CD4-positive, alpha-beta T cell (primary cell): ENCODE measurements at regions not wholly inside any gene's neighbourhood (a gene's known extent, or its start where the extent isn't known, plus 50 kb on each side); places are given as distances from the start of the nearest gene placed in this dataset.

Experiments used
- ATAC-seq: fragments of 200-7000 bp; cut with Tn5 transposase; one replicate; pipeline ENCODE4 v1.10.0; 2022; ENCODE audit warnings: mild to moderate bottlenecking; ENCODE audit not compliant: poor library complexity
- CTCF ChIA-PET: fragments of 350-600 bp; sonication (Branson Sonifier 250); formaldehyde crosslinking; loops from one replicate; lab custom pipeline; 2021; ENCODE audit warnings: antibody characterized with exemption, inconsistent platforms; lab: Charles Lee
- POLR2A ChIA-PET: fragments of 350-600 bp; sonication (Branson Sonifier 250); formaldehyde crosslinking; loops from one replicate; lab custom pipeline; 2021; ENCODE audit warnings: antibody characterized with exemption, inconsistent platforms; lab: Charles Lee
- DNase-seq, 14 experiments: peaks; one replicate each; pipeline ENCODE4 v3.0.0-alpha.2; 2013 to 2020; ENCODE audit warnings: mixed read lengths in 2 of 14
- H3K27ac ChIP-seq, 2 donors: one replicate each; pipeline versions ENCODE4 v1.5.1 to v1.7.0; 2013; ENCODE audit warnings: low read length in 2 of 2, low read depth in 1 of 2, mild to moderate bottlenecking in 1 of 2
- H3K27me3 ChIP-seq, 2 experiments: 1 replicate in 1 of 2; 2 replicates in 1 of 2; pipeline versions ENCODE4 v1.6.1 to v1.7.0; 2013; ENCODE audit warnings: low read length in 2 of 2, control low read depth in 1 of 2, mild to moderate bottlenecking in 1 of 2, moderate library complexity in 1 of 2; ENCODE audit not compliant: insufficient read depth in 2 of 2, control insufficient read depth in 1 of 2
- H3K36me3 ChIP-seq: one replicate; pipeline ENCODE4 v1.6.1; 2013; ENCODE audit warnings: low read length, control low read depth; ENCODE audit not compliant: insufficient read depth
- H3K4me1 ChIP-seq: one replicate; pipeline ENCODE4 v1.6.1; 2013; ENCODE audit warnings: low read length, control low read depth; ENCODE audit not compliant: insufficient read depth
- H3K4me3 ChIP-seq: one replicate; pipeline ENCODE4 v1.5.1; 2013; ENCODE audit warnings: mild to moderate bottlenecking, low read length, moderate library complexity
- H3K9me3 ChIP-seq, 2 experiments: 1 replicate in 1 of 2; 2 replicates in 1 of 2; pipeline versions ENCODE4 v1.6.1 to v1.7.0; 2013; ENCODE audit warnings: low read length in 2 of 2, mild to moderate bottlenecking in 2 of 2, control low read depth in 1 of 2, moderate library complexity in 1 of 2; ENCODE audit not compliant: control insufficient read depth in 1 of 2, insufficient read depth in 1 of 2
- H3K27ac Mint-ChIP-seq: one replicate; pipeline ENCODE4 v1.8.0; 2020; ENCODE audit warnings: mixed read lengths
- H3K27me3 Mint-ChIP-seq: one replicate; pipeline ENCODE4 v1.8.0; 2021; ENCODE audit warnings: mixed read lengths
- H3K36me3 Mint-ChIP-seq: one replicate; pipeline ENCODE4 v1.8.0; 2021; ENCODE audit warnings: low read depth, mixed read lengths
- H3K4me1 Mint-ChIP-seq: one replicate; pipeline ENCODE4 v1.8.0; 2021; ENCODE audit warnings: low read depth, mixed read lengths
- H3K4me3 Mint-ChIP-seq: one replicate; pipeline ENCODE4 v1.8.0; 2020; ENCODE audit warnings: mild to moderate bottlenecking, mixed read lengths
- H3K9me3 Mint-ChIP-seq: one replicate; pipeline ENCODE4 v1.8.0; 2020; ENCODE audit warnings: mixed read lengths
- intact Hi-C, 2 experiments: fragments of 100-400 bp; cut with DNase I in 1 of 2; cut with micrococcal nuclease in 1 of 2; formaldehyde crosslinking; loops; one replicate each; pipeline versions ENCODE4 v1.15.1 to v1.9.0; 2023 to 2025; cut with DNase I, micrococcal nuclease
- TF ChIP-seq, protein P1 (sequence below): fragments of 200-600 bp; IDR thresholded peaks from one replicate; pipeline ENCODE4 v1.8.0; 2022; ENCODE audit warnings: antibody characterized with exemption, mild to moderate bottlenecking

- Histone ChIP-seq H3K9me3 (peaks cover 0 to 6% of the 10 kb centered on the region in 2 experiments), H3K27me3 (no peaks in the 10 kb centered on the region), H3K27ac (no peak overlapping the region), H3K36me3 (no peaks in the 10 kb centered on the region), H3K4me1 (no peaks in the 10 kb centered on the region), H3K4me3 (no peak overlapping the region)
- intact Hi-C loops: loop anchor here in 1 of 2 experiments (1.0 kb wide), 1 partner anchor 11 kb away; no protein-coding TSS in a partner anchor
- Mint-ChIP-seq H3K4me1 (no peaks in the 10 kb centered on the region), H3K36me3 (no peaks in the 10 kb centered on the region), H3K27ac (no peak overlapping the region), H3K9me3 (no peaks in the 10 kb centered on the region), H3K4me3 (no peak overlapping the region), H3K27me3 (no peaks in the 10 kb centered on the region)
- DNase-seq: no peak
- POLR2A ChIA-PET: no interaction called here
- ATAC-seq: no peak
- TF ChIP-seq, protein P1, sequence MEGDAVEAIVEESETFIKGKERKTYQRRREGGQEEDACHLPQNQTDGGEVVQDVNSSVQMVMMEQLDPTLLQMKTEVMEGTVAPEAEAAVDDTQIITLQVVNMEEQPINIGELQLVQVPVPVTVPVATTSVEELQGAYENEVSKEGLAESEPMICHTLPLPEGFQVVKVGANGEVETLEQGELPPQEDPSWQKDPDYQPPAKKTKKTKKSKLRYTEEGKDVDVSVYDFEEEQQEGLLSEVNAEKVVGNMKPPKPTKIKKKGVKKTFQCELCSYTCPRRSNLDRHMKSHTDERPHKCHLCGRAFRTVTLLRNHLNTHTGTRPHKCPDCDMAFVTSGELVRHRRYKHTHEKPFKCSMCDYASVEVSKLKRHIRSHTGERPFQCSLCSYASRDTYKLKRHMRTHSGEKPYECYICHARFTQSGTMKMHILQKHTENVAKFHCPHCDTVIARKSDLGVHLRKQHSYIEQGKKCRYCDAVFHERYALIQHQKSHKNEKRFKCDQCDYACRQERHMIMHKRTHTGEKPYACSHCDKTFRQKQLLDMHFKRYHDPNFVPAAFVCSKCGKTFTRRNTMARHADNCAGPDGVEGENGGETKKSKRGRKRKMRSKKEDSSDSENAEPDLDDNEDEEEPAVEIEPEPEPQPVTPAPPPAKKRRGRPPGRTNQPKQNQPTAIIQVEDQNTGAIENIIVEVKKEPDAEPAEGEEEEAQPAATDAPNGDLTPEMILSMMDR: no peak
- CTCF ChIA-PET: no interaction called here
These were observed 165.0 kb upstream of the ZNF462 start for GRCh38 chr9:106697750-106698502.

DNA sequence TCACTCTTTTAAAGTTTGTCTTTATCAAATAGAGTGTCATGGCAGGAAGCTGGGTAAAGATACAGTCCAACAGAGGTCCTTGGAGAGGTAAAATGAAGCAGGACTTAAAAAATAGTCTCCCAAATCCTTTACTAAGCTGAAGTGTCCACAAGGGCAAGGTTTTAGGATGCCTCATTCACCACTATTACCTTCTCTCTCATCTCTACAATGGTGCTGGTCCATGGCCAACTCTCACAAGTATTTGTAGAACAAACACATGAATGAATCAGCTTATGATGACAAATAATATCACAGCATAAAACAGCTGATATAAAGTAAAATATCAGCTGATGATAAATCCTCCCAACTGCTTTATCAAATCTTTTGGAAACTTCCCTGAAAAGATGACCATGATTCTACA is 162.3 kb upstream of the ZNF462 start:
- TF ChIP-seq, protein P1: no peak
- no peak overlapping the region for H3K27ac Mint-ChIP-seq
- DNase-seq (no peak), ATAC-seq (no peak)
- no peaks in the 10 kb centered on the region for H3K27me3 Mint-ChIP-seq
- peaks cover 3% of the 10 kb centered on the region for H3K9me3 Mint-ChIP-seq
- Histone ChIP-seq H3K4me1 (no peaks in the 10 kb centered on the region), H3K4me3 (no peak overlapping the region), H3K27ac (no peak overlapping the region), H3K36me3 (no peaks in the 10 kb centered on the region), H3K27me3 (no peaks in the 10 kb centered on the region), H3K9me3 (peaks cover 0 to 6% of the 10 kb centered on the region in 2 experiments)
- no peaks in the 10 kb centered on the region for H3K4me1 Mint-ChIP-seq
- CTCF ChIA-PET: no interaction called here
- H3K36me3 Mint-ChIP-seq: no peaks in the 10 kb centered on the region
- POLR2A ChIA-PET: no interaction called here
- no peak overlapping the region for H3K4me3 Mint-ChIP-seq
- intact Hi-C loops: no loop called here

- Histone ChIP-seq H3K4me1 (no peaks in the 10 kb centered on the region), H3K9me3 (peaks cover 0 to 6% of the 10 kb centered on the region in 2 experiments), H3K27me3 (no peaks in the 10 kb centered on the region), H3K4me3 (no peak overlapping the region), H3K36me3 (no peaks in the 10 kb centered on the region), H3K27ac (no peak overlapping the region)
- ChIA-PET CTCF (no interaction called here), POLR2A (no interaction called here)
- no peak for ATAC-seq
- H3K36me3 Mint-ChIP-seq: no peaks in the 10 kb centered on the region
- intact Hi-C loops: no loop called here
- peaks cover 3% of the 10 kb centered on the region for H3K9me3 Mint-ChIP-seq
- no peaks in the 10 kb centered on the region for H3K4me1 Mint-ChIP-seq
- H3K27me3 Mint-ChIP-seq: no peaks in the 10 kb centered on the region
- H3K27ac Mint-ChIP-seq: no peak overlapping the region
- TF ChIP-seq, protein P1: no peak
- H3K4me3 Mint-ChIP-seq: no peak overlapping the region
- DNase-seq: no peak
These were observed 161.4 kb upstream of the ZNF462 start for GRCh38 chr9:106701611-106702010.
